ENCODE measurements at regions not wholly inside any gene's neighbourhood (a gene's known extent, or its start where the extent isn't known, plus 50 kb on each side); places are given as distances from the start of the nearest gene placed in this dataset.

DNA sequence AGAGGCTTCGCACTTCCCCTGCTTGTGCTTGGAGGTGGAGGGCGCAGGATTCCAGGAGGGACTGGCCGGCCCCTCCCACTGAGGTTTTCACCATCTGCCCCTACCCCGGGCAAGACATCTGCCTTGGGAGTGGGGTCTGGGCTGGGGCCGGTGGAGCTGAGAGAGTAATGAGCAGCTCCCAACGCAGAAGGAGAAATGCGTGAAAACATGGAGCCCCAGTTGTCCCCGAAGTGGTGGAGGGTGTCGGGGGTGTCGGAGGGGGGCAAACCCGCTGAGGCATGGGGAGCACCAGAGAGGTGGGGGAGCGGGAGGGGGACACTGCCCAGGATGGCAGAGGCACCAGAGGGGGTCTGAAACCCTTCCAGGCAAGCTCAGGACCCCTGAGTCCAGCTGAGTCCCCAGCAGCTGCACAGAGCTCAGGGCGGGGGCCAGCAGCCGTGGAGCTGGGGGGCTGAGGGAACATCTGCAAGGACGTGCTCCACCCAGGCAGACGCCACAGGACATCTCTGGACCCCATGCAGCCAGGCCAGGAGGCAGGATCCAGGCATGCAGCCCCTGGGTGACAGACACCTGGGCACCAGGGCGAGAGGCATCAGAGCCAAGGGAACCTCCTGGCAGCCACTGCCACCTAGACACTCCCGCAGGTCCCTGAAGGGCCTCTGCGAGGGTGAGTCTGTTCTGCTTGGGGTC lies 110.6 kb downstream of the SIK1 start:
- Mint-ChIP-seq H3K4me1 (peaks cover 50% of the 10 kb centered on the region), H3K27me3 (peaks cover 5% of the 10 kb centered on the region), H3K27ac (no peak overlapping the region), H3K4me3 (no peak overlapping the region), H3K36me3 (ENCODE audit: low read depth) (no peaks in the 10 kb centered on the region), H3K9me3 (no peaks in the 10 kb centered on the region)
- no peak for ATAC-seq (ENCODE audit: low read depth)
- TF ChIP-seq, protein P1, sequence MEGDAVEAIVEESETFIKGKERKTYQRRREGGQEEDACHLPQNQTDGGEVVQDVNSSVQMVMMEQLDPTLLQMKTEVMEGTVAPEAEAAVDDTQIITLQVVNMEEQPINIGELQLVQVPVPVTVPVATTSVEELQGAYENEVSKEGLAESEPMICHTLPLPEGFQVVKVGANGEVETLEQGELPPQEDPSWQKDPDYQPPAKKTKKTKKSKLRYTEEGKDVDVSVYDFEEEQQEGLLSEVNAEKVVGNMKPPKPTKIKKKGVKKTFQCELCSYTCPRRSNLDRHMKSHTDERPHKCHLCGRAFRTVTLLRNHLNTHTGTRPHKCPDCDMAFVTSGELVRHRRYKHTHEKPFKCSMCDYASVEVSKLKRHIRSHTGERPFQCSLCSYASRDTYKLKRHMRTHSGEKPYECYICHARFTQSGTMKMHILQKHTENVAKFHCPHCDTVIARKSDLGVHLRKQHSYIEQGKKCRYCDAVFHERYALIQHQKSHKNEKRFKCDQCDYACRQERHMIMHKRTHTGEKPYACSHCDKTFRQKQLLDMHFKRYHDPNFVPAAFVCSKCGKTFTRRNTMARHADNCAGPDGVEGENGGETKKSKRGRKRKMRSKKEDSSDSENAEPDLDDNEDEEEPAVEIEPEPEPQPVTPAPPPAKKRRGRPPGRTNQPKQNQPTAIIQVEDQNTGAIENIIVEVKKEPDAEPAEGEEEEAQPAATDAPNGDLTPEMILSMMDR (IDR thresholded peaks at IDR 0.05), result no peak
- ChIA-PET POLR2A (interaction anchor here (0.7 kb wide), 1 partner anchor 37 kb away, joined by 3 read pairs; no protein-coding TSS in a partner anchor), CTCF (interaction anchor here (1.4 kb wide), 1 partner anchor 329 kb away, joined by 3 read pairs; no protein-coding TSS in a partner anchor)
- intact Hi-C loops (cut with micrococcal nuclease), result no loop called here
- DNase-seq, result no peak

DNA sequence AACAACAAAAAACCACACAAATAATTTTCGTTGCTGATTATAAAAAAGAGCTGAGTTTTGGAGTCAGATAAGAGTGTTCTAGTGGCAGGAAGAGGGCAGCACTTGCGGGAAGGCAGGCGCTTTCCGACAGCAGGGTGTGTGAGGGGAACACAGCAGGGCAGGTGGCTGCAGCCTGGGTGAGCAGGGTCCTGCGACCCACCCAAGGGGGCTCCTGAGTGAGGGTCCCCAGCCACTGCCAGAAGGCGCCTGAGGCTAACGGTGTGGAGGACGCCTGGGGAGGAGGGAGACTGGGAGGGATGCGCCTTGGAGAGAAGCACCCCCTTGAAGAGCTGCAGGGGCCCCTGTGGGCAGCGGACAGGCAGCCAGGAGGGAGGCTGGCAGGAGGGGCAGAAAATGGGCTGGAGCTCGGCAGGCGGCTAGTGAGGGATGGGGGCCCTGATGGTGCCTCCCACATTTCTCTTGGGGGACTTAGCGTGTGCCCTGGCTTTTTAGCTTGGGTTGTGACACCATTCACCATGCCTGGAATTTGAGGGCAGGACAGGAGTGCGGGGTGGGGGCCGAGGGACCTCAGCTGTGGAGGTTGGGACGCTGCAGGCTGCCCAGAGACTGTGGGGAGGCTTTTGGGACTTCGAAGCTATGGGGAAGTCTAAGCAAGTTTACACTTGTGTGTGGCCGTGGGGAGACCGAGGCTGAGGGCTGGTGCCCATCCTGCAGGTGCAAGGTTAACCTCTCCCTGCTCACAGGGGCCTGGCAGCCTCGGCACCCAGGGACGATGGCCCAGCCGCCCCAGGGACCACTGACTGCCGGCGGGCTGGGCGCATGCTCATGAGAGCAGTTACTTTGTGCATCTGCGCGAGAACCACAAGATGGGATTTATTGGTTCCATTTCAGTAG lies 111.4 kb downstream of the SIK1 start:
- H3K27ac Mint-ChIP-seq, result no peak overlapping the region
- H3K9me3 Mint-ChIP-seq, result no peaks in the 10 kb centered on the region
- ChIA-PET CTCF (interaction anchor here (1.0 kb wide), 1 partner anchor 330 kb away, joined by 3 read pairs; no protein-coding TSS in a partner anchor), POLR2A (interaction anchor here (0.7 kb wide), 1 partner anchor 37 kb away, joined by 3 read pairs; no protein-coding TSS in a partner anchor)
- H3K27me3 Mint-ChIP-seq, result peaks cover 5% of the 10 kb centered on the region
- DNase-seq, result no peak
- no peak overlapping the region for H3K4me3 Mint-ChIP-seq
- H3K36me3 Mint-ChIP-seq (ENCODE audit: low read depth), result no peaks in the 10 kb centered on the region
- H3K4me1 Mint-ChIP-seq, result peaks cover 52% of the 10 kb centered on the region
- intact Hi-C loops (cut with micrococcal nuclease), result no loop called here
- TF ChIP-seq, protein P1 (IDR thresholded peaks at IDR 0.05), result no peak
- no peak for ATAC-seq (ENCODE audit: low read depth)

DNA sequence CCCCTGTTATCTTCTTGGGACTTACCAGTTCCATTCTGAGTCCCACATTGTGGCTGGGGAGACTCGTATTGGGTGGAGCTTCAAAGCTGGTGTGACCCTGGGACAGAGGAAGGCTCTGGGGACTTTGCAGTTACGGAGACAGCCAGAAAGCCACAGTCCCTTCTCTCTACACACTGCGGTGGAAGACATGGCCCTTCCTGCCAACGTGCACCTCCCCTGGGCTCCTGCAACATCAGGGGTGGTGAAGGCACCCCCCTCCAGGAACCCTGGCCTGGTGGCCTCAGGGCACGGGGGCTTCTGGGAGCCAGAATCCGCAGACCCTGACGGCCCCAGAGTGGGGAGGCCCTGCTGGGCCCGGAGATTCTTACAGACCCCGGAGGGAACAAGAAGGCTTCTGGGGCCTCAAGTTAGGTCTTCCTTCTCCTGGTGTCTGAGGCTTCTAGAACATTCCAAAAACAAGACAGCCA lies 113.0 kb downstream of the SIK1 start:
- CTCF ChIA-PET, result no interaction called here
- ATAC-seq (ENCODE audit: low read depth) (no peak), DNase-seq (no peak)
- intact Hi-C loops (cut with micrococcal nuclease), result loop anchor here (5.0 kb wide), 1 partner anchor 333 kb away; no protein-coding TSS in a partner anchor
- Mint-ChIP-seq H3K9me3 (no peaks in the 10 kb centered on the region), H3K4me1 (peaks cover 47% of the 10 kb centered on the region), H3K27ac (no peak overlapping the region), H3K27me3 (peaks cover 5% of the 10 kb centered on the region), H3K4me3 (no peak overlapping the region), H3K36me3 (ENCODE audit: low read depth) (no peaks in the 10 kb centered on the region)
- TF ChIP-seq, protein P1 (IDR thresholded peaks at IDR 0.05), result no peak
- POLR2A ChIA-PET, result no interaction called here

DNA sequence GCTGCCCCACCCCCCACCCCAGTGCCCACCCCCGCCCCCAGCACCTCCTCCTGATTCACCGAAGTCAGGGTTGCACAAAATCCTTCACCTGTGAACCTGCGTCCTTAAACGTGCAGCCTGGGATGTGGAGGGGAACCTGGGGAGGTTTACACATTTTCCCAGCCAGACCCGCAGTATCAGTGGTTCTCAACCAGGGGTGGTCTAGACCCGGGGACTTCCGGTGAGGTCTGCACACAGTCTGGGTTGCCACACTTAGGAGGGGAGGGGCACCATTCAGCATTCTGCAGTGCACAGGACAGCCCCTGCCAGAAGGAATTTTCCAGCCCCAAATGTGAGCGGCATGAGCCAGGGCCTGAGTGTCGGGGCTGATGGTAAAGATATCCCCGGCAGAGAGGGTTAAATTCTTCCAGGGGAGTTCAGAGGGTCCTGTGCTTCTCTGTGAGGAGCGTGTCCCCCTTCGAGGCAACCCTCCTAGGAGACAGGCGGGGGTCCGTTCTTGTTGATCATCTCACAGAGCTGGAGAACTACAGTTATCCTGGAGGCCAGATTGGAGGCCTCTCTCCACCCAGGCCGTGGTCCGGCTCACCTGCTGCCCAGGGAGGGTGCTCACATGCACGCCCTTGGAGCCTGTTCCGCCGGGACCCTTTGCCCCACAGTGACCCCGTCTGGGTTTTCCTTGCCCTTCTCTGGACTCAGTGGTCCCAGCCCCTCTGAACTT lies 113.6 kb downstream of the SIK1 start:
- CTCF ChIA-PET, result no interaction called here
- H3K27me3 Mint-ChIP-seq, result peaks cover 4% of the 10 kb centered on the region
- ATAC-seq (ENCODE audit: low read depth) (no peak), DNase-seq (no peak)
- no peaks in the 10 kb centered on the region for H3K36me3 Mint-ChIP-seq (ENCODE audit: low read depth)
- H3K9me3 Mint-ChIP-seq, result no peaks in the 10 kb centered on the region
- TF ChIP-seq, protein P1 (IDR thresholded peaks at IDR 0.05), result no peak
- H3K27ac Mint-ChIP-seq, result no peak overlapping the region
- no peak overlapping the region for H3K4me3 Mint-ChIP-seq
- peaks cover 41% of the 10 kb centered on the region for H3K4me1 Mint-ChIP-seq
- POLR2A ChIA-PET, result no interaction called here
- intact Hi-C loops (cut with micrococcal nuclease), result loop anchor here (5.0 kb wide), 1 partner anchor 334 kb away; no protein-coding TSS in a partner anchor

Measured in activated B cell treated with CpG ODN at 0.5 μM for 24 hours (primary cell).